Coronary artery (tissue), 2 donors: ENCODE measurements at regions not wholly inside any gene's neighbourhood (a gene's known extent, or its start where the extent isn't known, plus 50 kb on each side); places are given as distances from the start of the nearest gene placed in this dataset.

ENCODE experiments used
- DNase-seq: peaks from one replicate; pipeline ENCODE4 v3.0.0-alpha.2; 2017; ENCODE audit warnings: low spot score
- H3K27ac ChIP-seq, 2 donors: fragments of 200-600 bp; sonication (generic); one replicate each; pipeline ENCODE4 v1.5.1; 2016 to 2019
- H3K4me3 ChIP-seq: fragments of 200-600 bp; sonication (generic); 2 replicates; pipeline ENCODE4 v1.5.1; 2016; ENCODE audit warnings: mild to moderate bottlenecking, moderate library complexity
- CTCF ChIP-seq: fragments of 200-600 bp; sonication (generic); IDR thresholded peaks from one replicate; pipeline ENCODE4 v1.5.1; 2019; ENCODE audit warnings: antibody characterized with exemption

GRCh38 chr14:103186909-103187586 is 63.8 kb downstream of the TNFAIP2 start:
- H3K4me3 ChIP-seq, result no peak overlapping the region
- DNase-seq, result no peak
- TF ChIP-seq CTCF, result no peak
- no peak overlapping the region for H3K27ac ChIP-seq

- no peak for TF ChIP-seq CTCF
- Histone ChIP-seq H3K27ac (no peak overlapping the region), H3K4me3 (no peak overlapping the region)
- DNase-seq, result no peak
Observed at GRCh38 chr14:103187911-103188310, 64.7 kb downstream of the TNFAIP2 start.

- Histone ChIP-seq H3K27ac (no peak overlapping the region), H3K4me3 (peak overlapping the region; percentile 62)
- no peak for TF ChIP-seq CTCF
- no peak for DNase-seq
Observed at GRCh38 chr14:103188810-103189480, 65.7 kb downstream of the TNFAIP2 start.

GRCh38 chr14:103189481-103190470 is 66.5 kb downstream of the TNFAIP2 start:
- Histone ChIP-seq H3K4me3 (peak overlapping the region; percentile 62), H3K27ac (no peak overlapping the region)
- no peak for TF ChIP-seq CTCF
- DNase-seq, result no peak

- no peak for TF ChIP-seq CTCF
- H3K27ac ChIP-seq, result no peak overlapping the region
- H3K4me3 ChIP-seq, result no peak overlapping the region
- DNase-seq, result no peak
Observed at GRCh38 chr14:103190741-103191140, 67.5 kb downstream of the TNFAIP2 start.

GRCh38 chr14:103191844-103192243 is 68.6 kb downstream of the TNFAIP2 start:
- Histone ChIP-seq H3K4me3 (no peak overlapping the region), H3K27ac (no peak overlapping the region)
- DNase-seq, result no peak
- no peak for TF ChIP-seq CTCF
